HG03066 (cell line): ENCODE measurements at regions not wholly inside any gene's neighbourhood (a gene's known extent, or its start where the extent isn't known, plus 50 kb on each side); places are given as distances from the start of the nearest gene placed in this dataset.

Experiments
- ATAC-seq: cut with Tn5 transposase; IDR thresholded peaks from one replicate; pipeline ENCODE4 v1.9.1; 2021; ENCODE audit warnings: low read depth; ENCODE audit not compliant: unreplicated experiment

- ATAC-seq = no peak
These were observed 109.5 kb upstream of the LMO4 start for GRCh38 chr1:87219141-87219540.

- ATAC-seq = no peak
These were observed 109.1 kb upstream of the LMO4 start for GRCh38 chr1:87219626-87220025.

GRCh38 chr1:87220993-87221392 is 107.7 kb upstream of the LMO4 start:
- ATAC-seq = no peak

GRCh38 chr1:87224201-87224600 is 104.5 kb upstream of the LMO4 start:
- no peak for ATAC-seq

- no peak for ATAC-seq
These were observed 103.5 kb upstream of the LMO4 start for GRCh38 chr1:87225171-87225570.

GRCh38 chr1:87226341-87226760 is 102.3 kb upstream of the LMO4 start:
- no peak for ATAC-seq

- no peak for ATAC-seq
These were observed 101.0 kb upstream of the LMO4 start for GRCh38 chr1:87227651-87228050.

GRCh38 chr1:87230501-87230900 is 98.2 kb upstream of the LMO4 start:
- no peak for ATAC-seq

GRCh38 chr1:87231703-87232367 is 96.8 kb upstream of the LMO4 start:
- no peak for ATAC-seq

- no peak for ATAC-seq
These were observed 92.1 kb upstream of the LMO4 start for GRCh38 chr1:87236585-87236984.

GRCh38 chr1:87239997-87240605 is 88.6 kb upstream of the LMO4 start:
- no peak for ATAC-seq

- ATAC-seq = no peak
These were observed 87.9 kb upstream of the LMO4 start for GRCh38 chr1:87240661-87241285.

- no peak for ATAC-seq
These were observed 86.1 kb upstream of the LMO4 start for GRCh38 chr1:87242445-87243185.

GRCh38 chr1:87243573-87243972 is 85.1 kb upstream of the LMO4 start:
- ATAC-seq = no peak

GRCh38 chr1:87246436-87246835 is 82.2 kb upstream of the LMO4 start:
- no peak for ATAC-seq

- no peak for ATAC-seq
These were observed 78.9 kb upstream of the LMO4 start for GRCh38 chr1:87249803-87250202.

- no peak for ATAC-seq
These were observed 78.3 kb upstream of the LMO4 start for GRCh38 chr1:87250336-87250735.

- no peak for ATAC-seq
These were observed 76.3 kb upstream of the LMO4 start for GRCh38 chr1:87252406-87252805.

- no peak for ATAC-seq
These were observed 66.0 kb upstream of the LMO4 start for GRCh38 chr1:87262688-87263087.

GRCh38 chr1:87263281-87263680 is 65.4 kb upstream of the LMO4 start:
- no peak for ATAC-seq

GRCh38 chr1:87263785-87264184 is 64.9 kb upstream of the LMO4 start:
- ATAC-seq = no peak
